ENCODE measurements at regions not wholly inside any gene's neighbourhood (a gene's known extent, or its start where the extent isn't known, plus 50 kb on each side); places are given as distances from the start of the nearest gene placed in this dataset.

GRCh38 chr2:160932960-160933359, 227.3 kb upstream of the TANK start:
- H3K9me1 ChIP-seq (ENCODE audit: control insufficient read depth, extremely low read depth, insufficient read depth, low read length): no peaks in the 10 kb centered on the region
- H3K9me3 ChIP-seq (ENCODE audit: control insufficient read depth, low read depth, low read length): no peaks in the 10 kb centered on the region
- H3K36me3 ChIP-seq (ENCODE audit: control insufficient read depth in 2 of 2, extremely low read depth in 1 of 2, insufficient read depth in 2 of 2, low read length in 2 of 2): no peaks in the 10 kb centered on the region
- dilution Hi-C loops (cut with MboI; ENCODE audit: extremely low pct_ligation_motif_present, low sequenced_read_pairs): no loop called here
- no peak overlapping the region for H3K27ac ChIP-seq (ENCODE audit: control insufficient read depth, insufficient read depth, low read length)
- TF ChIP-seq EZH2 (IDR thresholded peaks at IDR 0.05; ENCODE audit: low read length): no peak
- H2AFZ ChIP-seq (ENCODE audit: control insufficient read depth, low read length): no peak overlapping the region
- no peak for DNase-seq (ENCODE audit: low read depth, low spot score)
- no peak overlapping the region for H3K4me3 ChIP-seq (ENCODE audit: control insufficient read depth in 2 of 3, extremely low read depth in 1 of 3, insufficient read depth in 2 of 3, low read depth in 1 of 3, low read length in 3 of 3)
- H3K9ac ChIP-seq (ENCODE audit: control insufficient read depth, extremely low read depth, insufficient read depth, low read length): no peak overlapping the region
- no peaks in the 10 kb centered on the region for H3K4me1 ChIP-seq (ENCODE audit: control insufficient read depth, extremely low read depth, insufficient read depth, low read length)
- FAIRE-seq: no peak
- H3K79me2 ChIP-seq (ENCODE audit: control insufficient read depth, insufficient read depth, low read length): no peaks in the 10 kb centered on the region
- H3K4me2 ChIP-seq (ENCODE audit: control insufficient read depth, extremely low read depth, insufficient read depth, low read depth, low read length): no peak overlapping the region
- H3K27me3 ChIP-seq (ENCODE audit: control insufficient read depth, extremely low read depth, insufficient read depth, low read length): no peaks in the 10 kb centered on the region
- H4K20me1 ChIP-seq (ENCODE audit: control insufficient read depth, extremely low read depth, insufficient read depth, low read length): no peaks in the 10 kb centered on the region

GRCh38 chr2:160934263-160934662, 226.0 kb upstream of the TANK start:
- no peak for TF ChIP-seq EZH2 (IDR thresholded peaks at IDR 0.05; ENCODE audit: low read length)
- TF ChIP-seq CTCF (optimal IDR thresholded peaks at IDR 0.05 in 1 of 3, IDR thresholded peaks at IDR 0.05 in 1 of 3, conservative IDR thresholded peaks at IDR 0.05 in 1 of 3; ENCODE audit: extremely low read depth in 1 of 3, insufficient read depth in 2 of 3, low read length in 3 of 3): no peak
- DNase-seq (ENCODE audit: low read depth, low spot score) (no peak), FAIRE-seq (no peak)
- Histone ChIP-seq H2AFZ (ENCODE audit: control insufficient read depth, low read length) (no peak overlapping the region), H4K20me1 (ENCODE audit: control insufficient read depth, extremely low read depth, insufficient read depth, low read length) (no peaks in the 10 kb centered on the region), H3K9me3 (ENCODE audit: control insufficient read depth, low read depth, low read length) (no peaks in the 10 kb centered on the region), H3K9ac (ENCODE audit: control insufficient read depth, extremely low read depth, insufficient read depth, low read length) (no peak overlapping the region), H3K4me2 (ENCODE audit: control insufficient read depth, extremely low read depth, insufficient read depth, low read depth, low read length) (no peak overlapping the region), H3K4me1 (ENCODE audit: control insufficient read depth, extremely low read depth, insufficient read depth, low read length) (no peaks in the 10 kb centered on the region), H3K36me3 (ENCODE audit: control insufficient read depth in 2 of 2, extremely low read depth in 1 of 2, insufficient read depth in 2 of 2, low read length in 2 of 2) (no peaks in the 10 kb centered on the region), H3K9me1 (ENCODE audit: control insufficient read depth, extremely low read depth, insufficient read depth, low read length) (no peaks in the 10 kb centered on the region), H3K4me3 (ENCODE audit: control insufficient read depth in 2 of 3, extremely low read depth in 1 of 3, insufficient read depth in 2 of 3, low read depth in 1 of 3, low read length in 3 of 3) (no peak overlapping the region), H3K79me2 (ENCODE audit: control insufficient read depth, insufficient read depth, low read length) (no peaks in the 10 kb centered on the region), H3K27ac (ENCODE audit: control insufficient read depth, insufficient read depth, low read length) (no peak overlapping the region), H3K27me3 (ENCODE audit: control insufficient read depth, extremely low read depth, insufficient read depth, low read length) (no peaks in the 10 kb centered on the region)
- dilution Hi-C loops (cut with MboI; ENCODE audit: extremely low pct_ligation_motif_present, low sequenced_read_pairs): no loop called here

GRCh38 chr2:160934991-160935390, 225.2 kb upstream of the TANK start:
- FAIRE-seq (no peak), DNase-seq (ENCODE audit: low read depth, low spot score) (no peak)
- H3K36me3 ChIP-seq (ENCODE audit: control insufficient read depth in 2 of 2, extremely low read depth in 1 of 2, insufficient read depth in 2 of 2, low read length in 2 of 2): no peaks in the 10 kb centered on the region
- dilution Hi-C loops (cut with MboI; ENCODE audit: extremely low pct_ligation_motif_present, low sequenced_read_pairs): no loop called here
- no peak overlapping the region for H3K4me3 ChIP-seq (ENCODE audit: control insufficient read depth in 2 of 3, extremely low read depth in 1 of 3, insufficient read depth in 2 of 3, low read depth in 1 of 3, low read length in 3 of 3)
- no peaks in the 10 kb centered on the region for H3K9me1 ChIP-seq (ENCODE audit: control insufficient read depth, extremely low read depth, insufficient read depth, low read length)
- H3K27me3 ChIP-seq (ENCODE audit: control insufficient read depth, extremely low read depth, insufficient read depth, low read length): no peaks in the 10 kb centered on the region
- H3K79me2 ChIP-seq (ENCODE audit: control insufficient read depth, insufficient read depth, low read length): no peaks in the 10 kb centered on the region
- TF ChIP-seq CTCF (optimal IDR thresholded peaks at IDR 0.05 in 1 of 3, IDR thresholded peaks at IDR 0.05 in 1 of 3, conservative IDR thresholded peaks at IDR 0.05 in 1 of 3; ENCODE audit: extremely low read depth in 1 of 3, insufficient read depth in 2 of 3, low read length in 3 of 3) (no peak), EZH2 (IDR thresholded peaks at IDR 0.05; ENCODE audit: low read length) (no peak)
- H3K9ac ChIP-seq (ENCODE audit: control insufficient read depth, extremely low read depth, insufficient read depth, low read length): no peak overlapping the region
- H3K27ac ChIP-seq (ENCODE audit: control insufficient read depth, insufficient read depth, low read length): no peak overlapping the region
- H3K9me3 ChIP-seq (ENCODE audit: control insufficient read depth, low read depth, low read length): no peaks in the 10 kb centered on the region
- H3K4me1 ChIP-seq (ENCODE audit: control insufficient read depth, extremely low read depth, insufficient read depth, low read length): no peaks in the 10 kb centered on the region
- H4K20me1 ChIP-seq (ENCODE audit: control insufficient read depth, extremely low read depth, insufficient read depth, low read length): no peaks in the 10 kb centered on the region
- no peak overlapping the region for H2AFZ ChIP-seq (ENCODE audit: control insufficient read depth, low read length)
- H3K4me2 ChIP-seq (ENCODE audit: control insufficient read depth, extremely low read depth, insufficient read depth, low read depth, low read length): no peak overlapping the region

All from keratinocyte (primary cell).